ELF-1 (cell line): ENCODE measurements at regions not wholly inside any gene's neighbourhood (a gene's known extent, or its start where the extent isn't known, plus 50 kb on each side); places are given as distances from the start of the nearest gene placed in this dataset.

Source experiments
- DNase-seq: peaks from one replicate; pipeline ENCODE4 v3.0.0-alpha.2; 2016; ENCODE audit warnings: low read depth, low spot score

DNA sequence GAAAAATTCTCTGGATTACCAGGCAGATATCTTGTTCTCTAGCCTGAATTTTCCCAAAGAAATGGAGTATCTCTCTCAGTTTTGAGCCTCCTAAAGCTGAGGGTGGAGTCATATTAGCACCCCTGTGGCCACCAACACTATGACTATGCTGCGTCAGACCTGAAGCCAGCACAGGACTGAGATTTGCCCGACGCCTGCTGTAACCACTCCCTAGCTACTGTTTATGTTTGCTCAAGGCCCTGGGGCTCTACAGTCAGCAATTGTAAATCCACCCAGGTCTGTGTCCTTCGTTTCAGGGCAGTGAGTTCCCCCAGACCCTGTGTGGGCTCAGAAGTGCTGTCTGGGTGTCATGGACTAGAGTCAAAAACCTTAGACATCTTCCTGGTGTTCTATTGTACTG lies 61.4 kb downstream of the ZXDA start:
- DNase-seq, result no peak

- DNase-seq, result peak; percentile 41
Observed at GRCh38 chrX:57822818-57823217, 87.4 kb downstream of the ZXDA start.

DNA sequence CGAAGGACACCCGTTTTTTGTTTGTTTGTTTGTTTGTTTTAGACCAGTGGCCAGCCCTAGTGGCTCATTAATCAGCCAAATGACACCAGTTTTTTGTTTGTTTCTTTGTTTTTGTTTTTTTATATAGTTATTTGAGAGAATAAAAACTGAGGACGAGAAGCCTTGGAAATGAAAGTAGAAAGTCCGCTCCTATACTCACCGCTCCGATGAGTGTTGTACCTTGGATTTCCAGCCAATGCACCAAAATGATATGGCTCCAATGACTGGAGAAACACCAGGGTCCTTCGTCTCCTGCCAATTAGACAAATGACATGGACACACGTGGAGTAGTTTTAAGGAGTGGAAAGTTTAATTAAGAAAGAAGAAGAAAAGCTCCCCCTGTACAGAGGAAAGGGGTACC lies 87.9 kb downstream of the ZXDA start:
- DNase-seq, result no peak

DNA sequence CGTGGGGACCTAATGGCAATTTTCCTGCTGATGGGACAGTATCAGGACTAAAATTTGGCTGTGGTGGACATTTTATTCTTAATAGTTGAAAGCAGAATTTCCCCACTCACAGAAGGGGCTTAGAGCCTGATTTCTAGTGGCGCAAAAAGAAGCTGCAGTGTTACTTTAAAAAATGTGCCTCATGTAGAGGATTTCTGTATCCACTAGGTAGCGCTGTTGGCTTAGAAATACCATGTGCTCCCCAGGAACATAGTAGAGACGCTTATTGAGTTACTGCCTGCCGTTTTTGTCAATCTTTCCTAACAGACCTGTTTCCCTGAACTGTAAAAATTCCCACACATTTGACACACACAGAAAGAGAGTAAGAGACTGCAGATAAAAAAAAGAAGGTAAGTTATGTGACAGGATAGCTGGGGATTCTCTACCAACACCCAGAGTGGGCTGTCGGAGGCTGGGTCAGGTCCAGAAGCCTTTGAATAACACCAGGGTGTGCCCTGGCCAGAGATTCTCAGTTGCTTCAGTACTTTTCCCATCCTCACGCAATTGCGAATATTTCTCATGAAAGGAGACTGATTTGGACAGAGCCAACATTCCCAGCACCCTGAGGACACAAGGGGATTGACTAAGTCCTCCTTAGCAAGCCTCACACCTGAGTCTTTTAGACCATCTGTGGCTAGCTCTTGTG lies 88.4 kb downstream of the ZXDA start:
- peak; percentile 67 for DNase-seq

GRCh38 chrX:57817302-57817701 lies 93.0 kb downstream of the ZXDA start:
- DNase-seq, result no peak

DNA sequence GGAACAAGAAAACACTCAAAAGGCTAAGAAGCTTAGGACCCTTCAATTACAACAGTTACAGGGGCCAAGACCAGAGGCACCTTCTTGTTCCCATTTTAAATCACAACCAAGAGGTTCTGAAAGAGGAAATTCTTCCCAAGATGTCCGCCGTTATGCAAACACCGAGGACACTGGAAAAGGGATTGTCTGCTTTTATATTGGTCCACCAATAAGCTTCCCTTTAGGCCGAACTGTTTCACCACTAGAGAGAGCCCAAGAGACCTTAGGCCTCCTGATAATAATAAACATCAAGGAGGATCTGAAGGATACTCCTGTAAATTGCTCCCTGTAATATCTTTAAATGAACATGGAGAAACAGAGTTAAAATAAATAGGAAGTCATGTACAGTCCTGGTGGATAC lies 92.6 kb upstream of the NLRP2B start:
- DNase-seq, result no peak

GRCh38 chrX:57771689-57772088 lies 91.6 kb upstream of the NLRP2B start:
- no peak for DNase-seq

DNA sequence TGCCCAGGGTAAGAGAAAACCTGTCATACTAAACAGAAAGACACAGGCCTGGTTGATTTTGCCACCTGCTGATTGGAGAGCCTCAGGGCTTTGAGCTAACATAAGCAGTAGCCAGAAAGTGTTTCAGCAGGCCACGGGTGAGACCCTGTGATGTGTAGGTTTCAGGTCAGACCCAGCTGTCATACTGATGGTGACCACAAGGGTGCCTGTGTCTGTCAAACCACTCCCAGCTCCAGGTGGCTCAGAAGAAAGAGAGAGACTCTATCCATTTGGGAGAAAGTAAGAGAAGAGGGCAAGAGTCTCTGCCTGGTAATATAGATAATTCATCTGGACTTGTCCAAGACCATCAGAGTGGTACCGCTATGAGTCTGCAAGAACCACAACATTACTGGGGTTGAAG lies 72.8 kb upstream of the NLRP2B start:
- DNase-seq, result peak; percentile 79

- DNase-seq, result no peak
Observed at GRCh38 chrX:57741107-57741506, 61.0 kb upstream of the NLRP2B start.

GRCh38 chrX:57737881-57738280 lies 57.8 kb upstream of the NLRP2B start:
- DNase-seq, result no peak
